Naive B cell (primary cell): ENCODE measurements at regions not wholly inside any gene's neighbourhood (a gene's known extent, or its start where the extent isn't known, plus 50 kb on each side); places are given as distances from the start of the nearest gene placed in this dataset.

Source experiments
- ATAC-seq, 2 donors: fragments of 150-1000 bp; cut with Tn5 transposase; 2 replicates each; pipeline ENCODE4 v1.10.0; 2021; ENCODE audit warnings: low read depth in 2 of 2, mild to moderate bottlenecking in 2 of 2, moderate library complexity in 2 of 2
- DNase-seq: peaks from one replicate; pipeline ENCODE4 v3.0.0; 2022
- H3K27ac Mint-ChIP-seq, 6 donors: one replicate each; pipeline ENCODE4 v1.8.0; 2020 to 2022; ENCODE audit warnings: mild to moderate bottlenecking in 6 of 6, mixed read lengths in 6 of 6, moderate library complexity in 5 of 6, inconsistent platforms in 2 of 6
- H3K27me3 Mint-ChIP-seq, 3 donors: one replicate each; pipeline ENCODE4 v1.8.0; 2021 to 2022; ENCODE audit warnings: mixed read lengths in 3 of 3, mild to moderate bottlenecking in 1 of 3
- H3K36me3 Mint-ChIP-seq, 2 donors: one replicate each; pipeline ENCODE4 v1.8.0; 2020 to 2022; ENCODE audit warnings: mixed read lengths in 2 of 2, inconsistent platforms in 1 of 2, mild to moderate bottlenecking in 1 of 2
- H3K4me1 Mint-ChIP-seq, 3 donors: one replicate each; pipeline ENCODE4 v1.8.0; 2020 to 2022; ENCODE audit warnings: mixed read lengths in 3 of 3, inconsistent platforms in 1 of 3, mild to moderate bottlenecking in 1 of 3, moderate library complexity in 1 of 3
- H3K4me3 Mint-ChIP-seq, 8 donors: one replicate each; pipeline ENCODE4 v1.8.0; 2020 to 2022; ENCODE audit warnings: mild to moderate bottlenecking in 8 of 8, mixed read lengths in 8 of 8, moderate library complexity in 8 of 8, inconsistent platforms in 2 of 8
- H3K9me3 Mint-ChIP-seq, 7 donors: one replicate each; pipeline ENCODE4 v1.8.0; 2020 to 2022; ENCODE audit warnings: mixed read lengths in 7 of 7, mild to moderate bottlenecking in 5 of 7, inconsistent platforms in 2 of 7, moderate library complexity in 1 of 7

DNA sequence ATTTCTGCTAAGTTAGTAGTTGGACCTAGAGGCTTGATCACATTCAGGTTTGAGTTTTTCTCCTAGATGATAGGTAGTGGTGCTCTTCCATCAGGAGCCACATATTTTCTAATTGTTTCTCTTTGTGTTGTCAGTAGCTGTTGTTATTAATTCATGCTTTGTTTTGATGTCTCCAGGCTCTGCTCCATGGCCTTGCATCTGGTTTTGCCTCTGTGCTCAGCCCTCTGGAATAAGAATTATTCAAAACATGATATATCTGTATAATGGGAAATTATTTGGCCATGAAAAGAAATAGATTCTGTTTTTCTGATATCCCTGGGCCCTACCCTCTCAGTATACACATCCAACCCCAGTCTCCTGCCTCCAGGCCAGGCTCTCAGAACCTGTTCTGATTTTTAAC, 184.8 kb downstream of the CDC5L start:
- H3K27me3 Mint-ChIP-seq, result peaks cover 0 to 6% (median 2%) of the 10 kb centered on the region in 3 donors
- H3K4me3 Mint-ChIP-seq, result no peak overlapping the region
- DNase-seq (no peak), ATAC-seq (no peak)
- H3K36me3 Mint-ChIP-seq, result no peaks in the 10 kb centered on the region
- H3K27ac Mint-ChIP-seq, result no peak overlapping the region
- H3K4me1 Mint-ChIP-seq, result no peaks in the 10 kb centered on the region
- peaks cover 0 to 3% (median 0%) of the 10 kb centered on the region in 7 donors for H3K9me3 Mint-ChIP-seq

DNA sequence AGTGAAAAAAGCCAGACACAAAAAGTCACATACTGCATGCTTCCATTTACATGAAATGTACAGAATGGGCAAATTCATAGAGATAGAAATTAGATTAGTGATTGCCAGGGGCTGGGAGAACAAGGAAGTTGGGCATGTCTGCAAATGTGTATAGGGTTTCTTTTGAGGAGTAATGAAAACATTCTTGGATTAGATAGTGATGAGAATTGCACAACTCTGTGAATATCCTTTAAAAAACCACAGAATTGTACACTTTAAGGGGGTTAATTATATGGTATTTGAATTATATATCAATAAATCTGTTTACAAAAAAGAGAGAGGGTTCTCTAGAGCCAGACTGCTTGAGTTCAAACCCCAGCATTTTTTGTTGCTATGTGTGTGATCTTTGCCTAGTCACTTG, 188.1 kb downstream of the CDC5L start:
- no peak overlapping the region for H3K27ac Mint-ChIP-seq
- DNase-seq, result no peak

DNA sequence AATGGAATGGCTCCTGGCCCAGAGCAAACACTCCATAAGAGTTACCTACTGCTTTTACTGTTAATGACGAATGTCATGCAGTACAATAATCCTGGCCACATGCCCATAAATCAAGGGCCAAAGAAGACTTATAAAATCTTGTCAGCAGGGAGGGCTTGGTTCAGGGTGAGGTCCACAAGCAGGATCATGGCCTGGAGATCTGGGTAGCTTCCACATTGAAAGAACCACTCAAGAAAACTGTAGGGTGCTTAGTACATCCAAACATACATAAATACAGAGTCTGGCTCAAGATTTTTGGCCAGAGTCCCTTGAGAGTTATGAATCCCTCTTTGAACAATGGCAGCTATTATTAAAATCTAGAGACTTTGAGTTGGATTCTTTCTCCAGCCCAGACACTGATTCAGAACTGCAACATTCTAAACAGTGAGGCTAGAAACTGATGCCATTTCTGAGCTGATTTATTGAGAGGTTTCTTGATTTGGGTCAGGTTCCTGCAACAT, 188.7 kb downstream of the CDC5L start:
- ATAC-seq, result no peak
- no peaks in the 10 kb centered on the region for H3K36me3 Mint-ChIP-seq
- peaks cover 0 to 15% (median 14%) of the 10 kb centered on the region in 3 donors for H3K27me3 Mint-ChIP-seq
- no peak overlapping the region for H3K27ac Mint-ChIP-seq
- H3K4me1 Mint-ChIP-seq, result no peaks in the 10 kb centered on the region
- DNase-seq, result no peak
- peaks cover 0 to 3% (median 0%) of the 10 kb centered on the region in 7 donors for H3K9me3 Mint-ChIP-seq
- no peak overlapping the region for H3K4me3 Mint-ChIP-seq

More for the DNA sequence above, 188.1 kb downstream of the CDC5L start:
- no peaks in the 10 kb centered on the region for H3K4me1 Mint-ChIP-seq
- peaks cover 0 to 3% (median 0%) of the 10 kb centered on the region in 7 donors for H3K9me3 Mint-ChIP-seq
- peaks cover 0 to 15% (median 14%) of the 10 kb centered on the region in 3 donors for H3K27me3 Mint-ChIP-seq
- no peak for ATAC-seq
- no peaks in the 10 kb centered on the region for H3K36me3 Mint-ChIP-seq
- no peak overlapping the region for H3K4me3 Mint-ChIP-seq

DNA sequence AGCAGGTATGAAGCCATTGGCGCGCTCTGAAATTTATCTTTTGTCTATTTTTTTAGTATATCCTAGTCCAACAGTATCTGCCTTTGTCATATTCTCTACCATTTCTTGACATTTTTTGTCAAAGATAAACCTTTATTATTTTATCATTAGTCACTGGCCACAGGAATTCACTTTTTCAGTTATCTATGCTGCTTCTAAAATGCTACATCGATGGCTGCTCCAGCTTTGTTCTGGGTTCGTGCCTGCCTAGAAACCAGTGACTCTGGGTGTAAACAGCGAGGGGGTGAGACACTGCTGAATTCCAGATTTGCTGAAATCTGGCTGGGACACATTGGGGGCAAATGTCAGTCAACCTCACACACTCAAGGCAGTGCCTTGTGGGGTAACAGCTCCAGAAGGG, 193.4 kb downstream of the CDC5L start:
- Mint-ChIP-seq H3K4me1 (no peaks in the 10 kb centered on the region), H3K36me3 (peaks cover 0 to 8% of the 10 kb centered on the region in 2 donors), H3K9me3 (peaks cover 2 to 28% (median 16%) of the 10 kb centered on the region in 7 donors), H3K27me3 (peaks cover 0 to 20% (median 15%) of the 10 kb centered on the region in 3 donors), H3K27ac (no peak overlapping the region), H3K4me3 (no peak overlapping the region)
- ATAC-seq (no peak), DNase-seq (no peak)

DNA sequence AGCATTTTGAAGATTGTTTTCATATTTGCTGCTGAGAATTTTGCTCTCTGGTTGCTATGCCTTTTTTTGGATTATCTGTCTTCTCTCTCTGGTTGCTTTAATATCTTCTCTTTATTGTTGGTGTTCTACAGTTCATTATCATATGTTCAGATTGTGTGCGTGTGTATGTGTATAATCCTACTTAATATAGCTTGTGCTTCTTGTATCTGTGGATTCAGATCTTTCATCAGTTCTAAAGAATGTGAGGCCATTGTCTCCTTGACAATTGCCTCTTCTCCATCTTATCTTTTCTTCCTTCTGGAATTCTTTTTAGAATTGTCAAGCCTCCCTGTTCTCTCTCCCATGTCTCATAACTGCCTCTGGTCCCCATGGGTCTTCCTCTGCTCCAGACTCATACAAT, 195.4 kb downstream of the CDC5L start:
- Mint-ChIP-seq H3K36me3 (peaks cover 0 to 8% of the 10 kb centered on the region in 2 donors), H3K9me3 (peaks cover 2 to 28% (median 16%) of the 10 kb centered on the region in 7 donors), H3K4me3 (no peak overlapping the region), H3K27ac (no peak overlapping the region), H3K27me3 (peaks cover 4 to 13% (median 11%) of the 10 kb centered on the region in 3 donors), H3K4me1 (no peaks in the 10 kb centered on the region)
- ATAC-seq, result no peak
- DNase-seq, result no peak

DNA sequence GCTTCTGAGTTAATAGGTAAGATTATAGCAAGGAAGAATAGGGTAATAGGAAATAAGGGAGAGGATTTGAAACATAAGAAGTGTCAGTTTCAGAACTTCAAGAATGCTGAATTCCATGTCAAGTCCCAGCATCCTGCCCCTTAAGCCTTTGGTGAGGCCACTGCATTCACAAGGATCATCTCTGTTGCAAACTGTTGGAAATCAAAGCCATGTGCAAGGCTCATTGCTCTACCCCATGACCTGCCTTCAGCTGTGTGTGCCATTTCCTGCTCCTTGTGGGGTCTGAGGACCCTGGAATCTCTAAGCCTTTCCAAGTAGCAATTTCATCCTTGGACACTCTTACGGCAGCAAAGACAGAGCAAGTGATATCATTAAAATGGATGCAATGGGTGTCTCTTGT, 203.0 kb downstream of the CDC5L start:
- peaks cover 0 to 7% (median 0%) of the 10 kb centered on the region in 3 donors for H3K4me1 Mint-ChIP-seq
- peaks cover 8 to 36% (median 13%) of the 10 kb centered on the region in 3 donors for H3K27me3 Mint-ChIP-seq
- DNase-seq, result no peak
- H3K9me3 Mint-ChIP-seq, result peaks cover 0 to 8% (median 3%) of the 10 kb centered on the region in 7 donors
- ATAC-seq, result no peak
- no peak overlapping the region for H3K4me3 Mint-ChIP-seq
- H3K36me3 Mint-ChIP-seq, result no peaks in the 10 kb centered on the region
- H3K27ac Mint-ChIP-seq, result no peak overlapping the region

DNA sequence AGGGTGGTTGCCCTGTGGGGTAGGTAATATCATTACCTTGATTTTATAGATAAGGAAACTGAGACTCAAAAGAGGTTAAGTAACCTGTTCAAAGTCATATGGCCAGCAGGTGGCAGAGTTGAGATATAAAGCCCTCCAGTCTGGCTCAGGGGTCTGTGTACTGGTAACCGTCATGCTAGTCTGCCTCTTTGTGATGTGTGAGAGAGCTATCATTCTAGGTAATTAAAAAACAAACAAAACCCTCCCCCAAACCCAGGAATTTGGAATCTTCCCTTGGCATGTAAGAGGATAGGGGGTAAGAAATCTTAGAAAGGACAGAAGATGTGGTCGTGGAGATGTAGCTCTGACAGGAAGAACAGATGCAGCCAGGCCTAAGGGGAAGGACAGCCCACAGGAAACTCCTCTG, 206.0 kb downstream of the CDC5L start:
- H3K36me3 Mint-ChIP-seq, result no peaks in the 10 kb centered on the region
- peaks cover 8 to 29% (median 13%) of the 10 kb centered on the region in 3 donors for H3K27me3 Mint-ChIP-seq
- H3K27ac Mint-ChIP-seq, result no peak overlapping the region
- peaks cover 0 to 7% (median 0%) of the 10 kb centered on the region in 3 donors for H3K4me1 Mint-ChIP-seq
- DNase-seq (peak; percentile 13), ATAC-seq (peak in 1 of 2 donors; percentile 30)
- H3K4me3 Mint-ChIP-seq, result no peak overlapping the region
- peaks cover 0 to 6% (median 0%) of the 10 kb centered on the region in 7 donors for H3K9me3 Mint-ChIP-seq

DNA sequence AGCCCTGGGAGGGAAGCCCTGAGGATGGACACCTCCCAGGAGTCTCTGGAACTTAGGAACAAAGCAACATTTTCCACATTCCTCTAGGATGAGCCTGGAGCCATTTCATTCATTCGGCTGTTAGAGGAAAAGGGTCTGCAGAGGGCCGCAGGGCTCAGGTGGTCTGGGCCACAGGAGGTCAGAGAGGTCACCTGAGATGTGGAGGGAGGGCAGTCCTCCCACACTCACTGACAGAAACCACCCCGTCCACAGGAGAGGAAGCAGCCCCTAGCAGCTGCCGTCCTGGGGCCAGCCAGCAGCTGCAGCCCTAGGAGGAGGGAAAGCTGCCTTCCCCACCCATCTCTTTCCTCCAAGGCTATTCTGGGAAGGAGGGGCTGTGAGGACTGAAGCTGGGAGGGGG, 207.0 kb downstream of the CDC5L start:
- H3K27ac Mint-ChIP-seq, result peak overlapping the region in 1 of 6 donors; percentile 1
- no peak for ATAC-seq
- no peak overlapping the region for H3K4me3 Mint-ChIP-seq
- H3K9me3 Mint-ChIP-seq, result peaks cover 0 to 3% (median 0%) of the 10 kb centered on the region in 7 donors
- peaks cover 0 to 7% (median 0%) of the 10 kb centered on the region in 3 donors for H3K4me1 Mint-ChIP-seq
- peaks cover 8 to 22% (median 13%) of the 10 kb centered on the region in 3 donors for H3K27me3 Mint-ChIP-seq
- H3K36me3 Mint-ChIP-seq, result no peaks in the 10 kb centered on the region
- DNase-seq, result no peak

DNA sequence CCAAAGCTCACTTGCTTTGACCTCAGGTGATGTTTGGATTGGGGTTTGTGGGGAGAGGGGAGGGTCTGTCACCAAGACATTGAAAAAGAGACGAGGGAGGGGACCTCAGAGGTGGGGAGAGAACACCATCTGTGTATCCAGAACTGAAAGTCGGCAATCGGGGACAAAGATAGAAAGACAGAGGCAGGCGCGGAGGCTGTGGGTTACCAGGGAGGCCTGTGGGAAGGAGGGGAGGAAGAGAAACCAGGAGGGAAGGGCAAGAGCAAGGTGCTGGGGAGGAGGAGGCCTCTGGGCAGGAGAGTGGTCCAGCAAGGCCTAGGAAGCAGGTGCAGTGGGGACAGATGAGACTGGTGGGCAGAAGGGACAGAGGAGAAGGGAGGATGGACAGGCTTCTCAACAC, 211.2 kb downstream of the CDC5L start:
- Mint-ChIP-seq H3K27ac (peak overlapping the region in 1 of 6 donors; percentile 40), H3K36me3 (no peaks in the 10 kb centered on the region), H3K9me3 (no peaks in the 10 kb centered on the region), H3K4me1 (peaks cover 0 to 3% (median 0%) of the 10 kb centered on the region in 3 donors), H3K27me3 (peaks cover under 1 to 6% (median 5%) of the 10 kb centered on the region in 3 donors), H3K4me3 (no peak overlapping the region)
- ATAC-seq, result no peak
- DNase-seq, result no peak

DNA sequence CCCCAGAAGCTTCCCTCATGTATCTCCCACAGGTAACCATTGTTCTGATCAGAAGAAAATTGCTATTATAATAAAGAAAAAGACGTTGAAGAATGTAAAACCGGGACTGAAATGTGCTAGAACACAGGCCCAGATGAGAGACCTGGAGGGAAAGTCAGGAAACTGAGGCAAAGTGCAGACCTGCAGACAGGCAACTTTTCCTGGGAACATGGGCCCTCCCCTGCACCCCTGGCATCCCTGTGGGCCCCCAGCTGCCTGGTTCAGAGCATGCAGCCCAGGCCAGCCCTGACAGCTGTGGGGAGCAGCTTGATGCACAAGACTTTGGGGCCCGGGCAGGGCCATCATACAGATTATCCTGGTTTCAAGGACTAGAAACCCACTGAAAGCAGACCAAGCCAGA, 212.2 kb downstream of the CDC5L start:
- H3K36me3 Mint-ChIP-seq, result no peaks in the 10 kb centered on the region
- ATAC-seq (no peak), DNase-seq (no peak)
- no peak overlapping the region for H3K4me3 Mint-ChIP-seq
- no peaks in the 10 kb centered on the region for H3K4me1 Mint-ChIP-seq
- H3K9me3 Mint-ChIP-seq, result no peaks in the 10 kb centered on the region
- H3K27ac Mint-ChIP-seq, result no peak overlapping the region
- H3K27me3 Mint-ChIP-seq, result peaks cover 0 to 5% (median 0%) of the 10 kb centered on the region in 3 donors

DNA sequence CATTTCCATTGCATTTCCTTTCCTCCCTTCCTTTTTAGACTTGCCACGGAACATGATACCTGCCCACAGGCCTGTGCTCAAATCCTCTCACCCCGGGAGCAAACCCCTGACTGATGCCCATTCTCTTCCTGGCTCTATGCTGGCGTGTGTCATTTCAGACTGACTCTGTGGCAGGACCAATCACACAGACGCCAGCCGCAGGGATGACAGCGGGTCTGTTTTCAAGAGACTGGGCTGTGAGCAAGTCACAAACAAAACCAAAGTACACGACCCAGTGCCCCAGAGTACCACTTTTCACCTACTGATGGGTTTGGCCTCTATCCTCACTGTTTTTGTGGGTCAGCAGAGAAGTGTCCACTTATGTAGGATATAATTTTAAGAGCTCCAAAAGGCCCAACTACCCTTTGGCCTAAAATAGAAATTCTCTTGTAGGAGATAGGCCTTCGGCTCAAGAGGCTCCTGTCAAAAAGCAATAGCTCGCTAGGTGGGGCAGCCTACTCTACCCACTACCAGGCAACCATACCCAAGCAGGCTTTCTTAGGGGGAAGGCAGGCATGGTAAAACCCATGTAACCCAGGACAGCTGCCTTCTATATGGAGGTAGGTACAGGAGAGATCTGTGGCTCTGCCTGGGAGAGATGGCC, 215.7 kb downstream of the CDC5L start:
- no peak overlapping the region for H3K27ac Mint-ChIP-seq
- H3K27me3 Mint-ChIP-seq, result no peaks in the 10 kb centered on the region

DNA sequence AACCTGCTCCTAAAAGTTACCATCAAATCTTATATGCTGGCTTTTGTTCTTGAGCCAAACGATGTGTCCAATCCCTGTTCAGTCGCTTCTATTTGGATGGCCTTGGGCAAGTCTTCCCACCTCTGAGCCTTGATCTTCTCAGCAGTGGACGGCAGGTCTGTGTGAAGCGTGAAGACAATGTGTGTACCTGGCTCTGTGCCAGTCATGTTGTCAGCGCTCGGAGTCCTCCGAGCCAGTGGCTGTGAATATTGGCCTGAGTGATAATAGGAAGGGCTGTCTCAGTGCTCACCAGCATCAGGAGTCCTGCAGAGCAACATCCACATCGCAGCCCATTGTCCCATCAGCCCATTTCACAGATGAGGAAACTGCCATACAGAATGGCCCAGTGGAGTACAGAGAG, 219.0 kb downstream of the CDC5L start:
- peaks cover 0 to 8% (median 0%) of the 10 kb centered on the region in 3 donors for H3K27me3 Mint-ChIP-seq
- no peak overlapping the region for H3K4me3 Mint-ChIP-seq
- no peaks in the 10 kb centered on the region for H3K4me1 Mint-ChIP-seq
- no peak overlapping the region for H3K27ac Mint-ChIP-seq
- H3K36me3 Mint-ChIP-seq, result no peaks in the 10 kb centered on the region
- peaks cover 0 to 4% (median 0%) of the 10 kb centered on the region in 7 donors for H3K9me3 Mint-ChIP-seq
- no peak for ATAC-seq
- DNase-seq, result no peak

More for the DNA sequence above, 215.7 kb downstream of the CDC5L start:
- no peak for DNase-seq
- ATAC-seq, result no peak
- H3K4me1 Mint-ChIP-seq, result no peaks in the 10 kb centered on the region
- no peaks in the 10 kb centered on the region for H3K9me3 Mint-ChIP-seq
- no peak overlapping the region for H3K4me3 Mint-ChIP-seq
- no peaks in the 10 kb centered on the region for H3K36me3 Mint-ChIP-seq

DNA sequence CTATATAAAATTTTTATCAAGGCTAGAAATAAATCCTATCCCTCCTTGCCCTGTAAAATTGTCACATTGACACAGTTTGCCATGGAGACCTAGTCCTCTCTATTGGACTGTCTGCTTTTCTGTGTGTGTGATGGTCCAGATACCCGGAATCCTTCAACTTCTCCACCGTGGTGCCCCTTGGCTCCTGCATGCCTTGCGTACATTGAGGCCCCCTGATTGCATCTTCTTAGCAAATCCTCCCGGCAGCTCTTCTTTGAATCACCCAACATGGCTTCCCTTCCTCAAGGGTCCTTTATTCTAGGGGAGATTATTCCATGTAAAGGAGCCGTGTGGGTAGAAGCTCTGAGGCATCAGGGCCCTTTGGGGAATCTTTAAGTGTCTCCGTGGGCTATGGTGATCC, 219.5 kb downstream of the CDC5L start:
- DNase-seq (no peak), ATAC-seq (no peak)
- no peak overlapping the region for H3K4me3 Mint-ChIP-seq
- H3K4me1 Mint-ChIP-seq, result no peaks in the 10 kb centered on the region
- H3K9me3 Mint-ChIP-seq, result peaks cover 0 to 4% (median 0%) of the 10 kb centered on the region in 7 donors
- peaks cover 0 to 8% (median 0%) of the 10 kb centered on the region in 3 donors for H3K27me3 Mint-ChIP-seq
- H3K27ac Mint-ChIP-seq, result no peak overlapping the region
- no peaks in the 10 kb centered on the region for H3K36me3 Mint-ChIP-seq

DNA sequence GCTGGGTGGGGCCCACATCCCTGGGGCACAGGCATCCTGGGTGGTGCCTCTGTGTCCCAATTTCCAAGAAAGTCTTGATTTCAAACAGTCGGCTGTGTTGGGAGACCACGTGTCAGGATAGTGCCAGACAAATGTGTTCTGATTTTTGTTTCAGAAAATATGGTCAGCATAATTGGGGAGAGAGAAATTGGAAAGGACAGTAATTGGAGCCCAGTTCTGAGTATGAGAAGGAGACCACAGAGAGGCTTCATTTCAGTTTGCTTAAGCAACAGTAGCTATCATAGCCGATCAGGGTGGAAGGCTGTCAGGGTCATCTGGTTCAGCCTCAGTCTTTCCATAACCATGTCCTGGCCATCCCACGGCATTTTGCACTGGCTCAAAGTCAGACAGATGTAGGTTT, 220.7 kb downstream of the CDC5L start:
- peaks cover 0 to 4% (median 0%) of the 10 kb centered on the region in 7 donors for H3K9me3 Mint-ChIP-seq
- ATAC-seq, result no peak
- H3K4me3 Mint-ChIP-seq, result no peak overlapping the region
- H3K4me1 Mint-ChIP-seq, result no peaks in the 10 kb centered on the region
- H3K27ac Mint-ChIP-seq, result no peak overlapping the region
- H3K27me3 Mint-ChIP-seq, result peaks cover 0 to 8% (median 0%) of the 10 kb centered on the region in 3 donors
- DNase-seq, result no peak
- no peaks in the 10 kb centered on the region for H3K36me3 Mint-ChIP-seq
